M059J (cell line): ENCODE measurements at regions not wholly inside any gene's neighbourhood (a gene's known extent, or its start where the extent isn't known, plus 50 kb on each side); places are given as distances from the start of the nearest gene placed in this dataset.
"Not testable (repeated sequence)": the region's sequence is repeated elsewhere in the genome, so short reads cannot be mapped to it uniquely, and the experiment has no call there.

Source experiments
- DNase-seq: peaks from one replicate; pipeline ENCODE4 v3.0.0-alpha.2; 2012; ENCODE audit warnings: low read depth

- DNase-seq, result not testable (repeated sequence)
These were observed 241.9 kb downstream of the CWH43 start for GRCh38 chr4:49227941-49228340.

GRCh38 chr4:49229243-49229642, 243.2 kb downstream of the CWH43 start:
- DNase-seq, result not testable (repeated sequence)

GRCh38 chr4:49229713-49230112, 243.6 kb downstream of the CWH43 start:
- not testable (repeated sequence) for DNase-seq

- not testable (repeated sequence) for DNase-seq
These were observed 247.3 kb downstream of the CWH43 start for GRCh38 chr4:49233346-49233745.

GRCh38 chr4:49233749-49234148, 247.7 kb downstream of the CWH43 start:
- DNase-seq, result not testable (repeated sequence)

- DNase-seq, result not testable (repeated sequence)
These were observed 248.3 kb downstream of the CWH43 start for GRCh38 chr4:49234382-49234781.

- not testable (repeated sequence) for DNase-seq
These were observed 249.5 kb downstream of the CWH43 start for GRCh38 chr4:49235413-49236160.

- DNase-seq, result not testable (repeated sequence)
These were observed 250.4 kb downstream of the CWH43 start for GRCh38 chr4:49236474-49236873.

GRCh38 chr4:49241295-49241694, 255.2 kb downstream of the CWH43 start:
- not testable (repeated sequence) for DNase-seq

GRCh38 chr4:49262786-49263185, 276.7 kb downstream of the CWH43 start:
- DNase-seq, result not testable (repeated sequence)

- not testable (repeated sequence) for DNase-seq
These were observed 284.4 kb downstream of the CWH43 start for GRCh38 chr4:49270435-49270834.

- not testable (repeated sequence) for DNase-seq
These were observed 284.8 kb downstream of the CWH43 start for GRCh38 chr4:49270912-49271311.

GRCh38 chr4:49285905-49286304, 299.8 kb downstream of the CWH43 start:
- not testable (repeated sequence) for DNase-seq

GRCh38 chr4:49286926-49287745, 301.1 kb downstream of the CWH43 start:
- DNase-seq, result not testable (repeated sequence)

- DNase-seq, result not testable (repeated sequence)
These were observed 301.8 kb downstream of the CWH43 start for GRCh38 chr4:49287893-49288292.

GRCh38 chr4:49288796-49289195, 302.7 kb downstream of the CWH43 start:
- DNase-seq, result not testable (repeated sequence)

GRCh38 chr4:49314815-49315214, 328.7 kb downstream of the CWH43 start:
- not testable (repeated sequence) for DNase-seq

- DNase-seq, result not testable (repeated sequence)
These were observed 334.8 kb downstream of the CWH43 start for GRCh38 chr4:49320725-49321410.

- not testable (repeated sequence) for DNase-seq
These were observed 335.6 kb downstream of the CWH43 start for GRCh38 chr4:49321511-49322300.

GRCh38 chr4:49322610-49323572, 336.8 kb downstream of the CWH43 start:
- not testable (repeated sequence) for DNase-seq
